Activated T-helper 17 cell treated with anti-CD3 and anti-CD28 coated beads, Interleukin-2, amount 50 U/mL, for 72 hours (primary cell): ENCODE measurements at regions not wholly inside any gene's neighbourhood (a gene's known extent, or its start where the extent isn't known, plus 50 kb on each side); places are given as distances from the start of the nearest gene placed in this dataset.

Source experiments
- ATAC-seq: fragments of 150-1000 bp; cut with Tn5 transposase; replicated peaks from 2 replicates; pipeline ENCODE4 v1.10.0; 2021; ENCODE audit warnings: mild to moderate bottlenecking, moderate library complexity
- H3K27ac Mint-ChIP-seq: one replicate; pipeline ENCODE4 v1.8.0; 2022; ENCODE audit warnings: mixed read lengths
- H3K27me3 Mint-ChIP-seq: one replicate; pipeline ENCODE4 v1.8.0; 2022; ENCODE audit warnings: mixed read lengths
- H3K36me3 Mint-ChIP-seq: one replicate; pipeline ENCODE4 v1.8.0; 2022; ENCODE audit warnings: low read depth, mild to moderate bottlenecking, mixed read lengths
- H3K4me1 Mint-ChIP-seq: one replicate; pipeline ENCODE4 v1.8.0; 2022; ENCODE audit warnings: mixed read lengths
- H3K4me3 Mint-ChIP-seq: one replicate; pipeline ENCODE4 v1.8.0; 2022; ENCODE audit warnings: mild to moderate bottlenecking, mixed read lengths
- H3K9me3 Mint-ChIP-seq: one replicate; pipeline ENCODE4 v1.8.0; 2022; ENCODE audit warnings: mixed read lengths

DNA sequence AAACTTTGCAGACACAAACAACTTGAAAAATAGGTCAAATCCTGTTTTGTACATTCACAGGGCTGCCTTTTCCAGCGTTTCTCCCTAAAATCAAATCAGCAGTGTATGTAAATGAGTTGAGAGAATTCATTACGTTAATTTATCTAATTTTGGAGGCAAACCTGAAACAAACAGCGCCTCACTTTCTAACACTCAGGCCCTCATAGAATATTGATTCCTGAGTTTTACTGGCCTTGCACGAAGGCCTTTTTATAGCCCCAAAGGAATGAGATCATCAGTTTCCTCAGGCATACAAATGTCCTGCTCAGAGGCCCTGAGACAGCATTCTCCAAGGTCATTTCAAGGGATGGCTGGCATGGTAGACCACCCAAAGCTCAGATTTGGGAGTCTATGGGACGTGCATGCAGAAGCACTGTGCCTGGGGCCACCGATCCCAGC lies 131.7 kb upstream of the CHST15 start:
- ATAC-seq: no peak
- Mint-ChIP-seq H3K9me3 (no peaks in the 10 kb centered on the region), H3K4me3 (no peak overlapping the region), H3K36me3 (peaks cover 34% of the 10 kb centered on the region), H3K27me3 (no peaks in the 10 kb centered on the region), H3K4me1 (peaks cover 18% of the 10 kb centered on the region), H3K27ac (no peak overlapping the region)

DNA sequence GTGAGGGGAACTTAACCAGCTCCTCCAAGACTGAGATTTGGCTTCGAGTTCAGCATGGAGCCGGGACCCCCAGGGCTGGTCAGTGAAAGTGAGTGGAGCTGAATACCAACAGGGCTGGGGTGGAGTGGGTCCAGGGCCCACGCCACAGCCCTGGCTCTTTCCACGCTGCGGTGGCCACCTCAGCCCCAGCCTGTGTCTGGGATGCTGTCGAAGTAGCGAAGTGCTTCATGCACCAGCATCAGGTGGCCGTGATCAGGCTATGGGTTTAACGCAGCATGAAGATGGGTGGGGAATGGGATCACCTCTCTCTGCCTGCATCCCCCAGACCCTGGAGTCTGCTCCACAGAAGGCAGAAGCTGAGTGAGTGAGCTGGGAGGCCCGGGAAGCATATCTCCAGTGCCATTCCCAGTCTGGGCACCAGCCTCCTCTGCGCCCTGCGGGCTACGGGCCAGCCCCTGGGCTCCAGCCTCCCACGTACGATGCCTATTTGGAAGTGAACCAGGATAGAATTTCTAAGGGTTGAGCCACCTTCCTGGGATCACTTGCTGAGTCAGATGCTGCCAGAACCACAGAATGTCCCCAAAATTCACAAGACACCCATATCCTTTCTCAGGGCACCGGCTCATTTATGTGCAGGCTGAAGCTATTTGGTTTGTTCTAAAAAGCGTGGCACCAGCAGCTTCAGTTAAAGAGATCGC lies 131.1 kb upstream of the CHST15 start:
- peaks cover 3% of the 10 kb centered on the region for H3K27me3 Mint-ChIP-seq
- no peak overlapping the region for H3K4me3 Mint-ChIP-seq
- H3K36me3 Mint-ChIP-seq: peaks cover 31% of the 10 kb centered on the region
- no peak overlapping the region for H3K27ac Mint-ChIP-seq
- H3K9me3 Mint-ChIP-seq: no peaks in the 10 kb centered on the region
- no peak for ATAC-seq
- H3K4me1 Mint-ChIP-seq: peaks cover 15% of the 10 kb centered on the region

DNA sequence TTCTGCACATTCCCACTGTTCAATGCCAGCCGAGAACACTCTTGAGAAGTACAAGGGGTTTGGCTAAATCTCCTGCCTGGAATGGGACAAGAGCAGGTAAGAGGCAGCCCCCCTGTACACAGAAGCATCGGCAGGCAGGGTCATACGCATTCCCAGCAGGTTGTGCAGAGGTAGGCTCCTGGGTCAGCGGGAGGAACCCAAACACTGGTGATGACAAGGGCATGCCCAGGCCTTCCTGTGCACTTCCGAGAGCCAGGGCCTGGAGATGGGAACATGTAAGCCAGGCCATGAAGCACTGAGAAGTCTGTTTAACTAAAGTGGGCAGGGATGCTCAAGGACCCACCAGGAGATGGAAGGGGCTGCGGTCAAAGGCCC lies 130.3 kb upstream of the CHST15 start:
- no peak for ATAC-seq
- Mint-ChIP-seq H3K27me3 (peaks cover 3% of the 10 kb centered on the region), H3K4me1 (peaks cover 11% of the 10 kb centered on the region), H3K4me3 (no peak overlapping the region), H3K36me3 (peaks cover 23% of the 10 kb centered on the region), H3K9me3 (no peaks in the 10 kb centered on the region), H3K27ac (no peak overlapping the region)

DNA sequence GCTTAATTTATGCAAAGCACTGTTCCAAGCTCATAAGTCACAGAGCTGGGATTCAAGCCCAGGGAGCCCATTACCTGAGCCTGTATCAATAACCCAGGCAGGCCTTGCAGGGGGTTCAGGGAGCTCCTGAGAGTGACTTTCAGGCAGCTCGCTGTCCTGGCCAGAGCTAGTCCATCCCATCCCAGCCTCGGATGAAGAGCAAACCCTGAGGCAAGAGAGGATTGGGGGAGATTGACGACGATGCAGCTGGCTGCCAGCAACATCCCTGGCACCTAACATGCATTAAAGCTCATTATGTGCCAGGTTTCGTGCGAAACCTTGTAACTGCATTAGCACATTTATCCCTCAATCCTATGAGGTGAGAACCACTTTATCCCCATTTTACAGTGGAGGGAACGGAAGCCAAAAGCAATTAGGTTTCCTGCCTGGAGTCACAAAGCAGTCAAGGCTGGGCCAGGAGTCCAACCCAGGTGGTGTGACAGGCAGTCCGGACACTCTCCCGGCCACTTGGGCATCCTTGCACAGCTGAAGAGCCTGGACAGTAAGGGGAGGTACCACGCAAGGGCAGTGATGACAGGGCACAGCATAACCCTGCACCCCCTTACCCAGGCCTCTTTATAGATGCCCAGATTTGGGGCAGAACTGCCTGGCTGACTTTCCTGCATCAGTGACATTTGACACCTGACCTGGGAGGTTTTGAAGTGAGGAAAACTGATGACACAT lies 129.8 kb upstream of the CHST15 start:
- ATAC-seq: no peak
- H3K27me3 Mint-ChIP-seq: peaks cover 3% of the 10 kb centered on the region
- no peak overlapping the region for H3K4me3 Mint-ChIP-seq
- peaks cover 21% of the 10 kb centered on the region for H3K36me3 Mint-ChIP-seq
- no peaks in the 10 kb centered on the region for H3K9me3 Mint-ChIP-seq
- no peak overlapping the region for H3K27ac Mint-ChIP-seq
- H3K4me1 Mint-ChIP-seq: peaks cover 11% of the 10 kb centered on the region

DNA sequence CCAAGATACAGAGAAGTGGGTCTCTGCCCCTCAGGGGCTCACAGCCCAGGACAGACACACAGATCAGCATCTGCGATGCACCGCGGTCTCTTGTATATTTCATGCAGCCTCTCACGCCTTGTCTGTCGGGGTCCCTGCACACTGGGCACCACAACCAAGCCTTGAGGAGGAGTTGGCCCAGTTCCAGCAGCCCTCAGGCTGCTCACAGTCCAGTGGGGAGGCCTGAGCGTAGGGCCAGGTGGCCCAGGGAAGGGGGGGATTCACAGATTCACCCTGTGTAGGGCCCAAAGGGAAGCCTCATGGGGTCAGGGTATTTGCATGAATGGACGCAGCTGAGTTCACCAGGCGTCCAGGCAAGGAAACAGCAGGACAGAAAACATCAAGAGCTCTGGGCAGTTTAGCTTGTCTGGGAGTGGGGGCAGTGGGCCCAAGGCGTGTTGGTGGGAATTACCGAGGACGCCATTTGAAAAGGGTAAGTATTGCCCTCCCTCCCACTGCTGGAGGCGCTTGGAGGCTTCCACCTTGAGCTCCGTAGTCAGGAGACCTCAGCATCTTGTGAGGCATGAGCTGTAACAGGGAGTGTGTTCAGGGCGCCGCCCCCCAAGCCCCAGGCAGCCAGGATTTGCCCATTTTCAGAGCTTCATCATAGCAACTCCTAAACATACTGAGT lies 129.1 kb upstream of the CHST15 start:
- ATAC-seq: no peak
- Mint-ChIP-seq H3K27me3 (peaks cover 3% of the 10 kb centered on the region), H3K27ac (no peak overlapping the region), H3K9me3 (no peaks in the 10 kb centered on the region), H3K4me1 (peaks cover 7% of the 10 kb centered on the region), H3K4me3 (no peak overlapping the region), H3K36me3 (peaks cover 14% of the 10 kb centered on the region)

DNA sequence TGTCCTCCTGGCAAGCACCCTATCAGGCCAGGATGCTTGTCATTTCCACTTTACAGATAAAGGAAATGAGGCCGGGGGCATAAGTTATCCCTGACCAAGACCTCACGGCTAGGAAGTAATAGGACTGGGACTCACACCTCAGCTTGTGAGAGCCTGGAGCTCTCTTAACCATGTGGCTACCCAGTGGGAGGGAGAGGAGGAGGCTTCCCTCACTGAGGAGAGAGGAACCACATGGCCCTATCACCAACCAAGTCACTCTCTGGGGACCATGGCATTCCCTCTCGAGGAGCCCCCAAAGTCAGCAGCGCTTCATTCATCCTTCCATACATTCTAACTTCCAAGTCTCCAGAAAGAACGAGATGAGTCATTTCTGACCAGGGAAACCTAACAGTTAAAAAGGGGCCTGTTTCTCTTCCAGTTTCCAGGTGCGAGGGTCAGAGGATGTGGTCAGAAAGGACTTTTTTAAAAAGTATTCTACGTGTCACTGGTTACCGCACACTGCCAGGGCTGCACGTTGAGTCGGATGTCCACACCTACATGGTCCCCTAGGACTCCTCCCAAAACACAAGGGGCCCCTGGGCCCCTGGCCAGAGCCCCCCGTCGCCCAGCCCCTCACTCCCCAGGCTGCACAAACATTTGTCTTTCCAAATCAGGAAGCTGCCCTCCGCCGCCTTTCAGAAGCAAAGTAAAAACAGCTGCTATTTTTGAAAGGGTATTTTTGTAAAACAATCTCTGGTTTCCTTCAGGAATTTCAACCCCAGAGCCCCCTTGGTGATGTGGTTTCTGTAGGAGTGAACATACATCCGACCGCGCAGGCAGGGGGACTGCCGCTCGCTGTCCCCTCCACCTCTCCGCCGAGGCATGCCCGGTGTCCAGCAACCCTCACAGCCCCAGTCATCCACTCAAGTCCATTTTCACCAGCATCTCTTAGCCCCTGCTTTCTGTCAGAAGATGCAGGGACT lies 128.2 kb upstream of the CHST15 start:
- no peak for ATAC-seq
- Mint-ChIP-seq H3K4me1 (peaks cover 4% of the 10 kb centered on the region), H3K27ac (no peak overlapping the region), H3K4me3 (no peak overlapping the region), H3K9me3 (no peaks in the 10 kb centered on the region), H3K27me3 (peaks cover 9% of the 10 kb centered on the region), H3K36me3 (peaks cover 10% of the 10 kb centered on the region)

DNA sequence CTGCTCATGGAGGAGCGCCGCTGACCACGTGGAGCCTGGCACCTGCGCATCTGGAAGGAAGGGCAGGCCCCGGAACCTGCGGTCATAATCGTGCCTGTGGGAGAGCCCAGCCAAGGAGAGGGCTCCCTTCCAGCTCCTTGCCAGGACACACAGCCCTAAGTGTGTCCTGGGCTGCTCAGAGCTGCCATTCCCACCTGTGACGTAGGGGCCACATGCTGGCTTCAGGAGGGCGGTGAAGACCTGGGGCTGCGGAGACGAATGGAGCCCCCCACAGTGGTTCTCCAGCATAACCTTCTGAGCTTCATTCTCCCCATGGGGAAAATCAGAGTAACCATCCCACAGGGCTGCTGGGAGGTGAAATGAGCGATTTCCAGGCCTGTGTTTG lies 127.6 kb upstream of the CHST15 start:
- ATAC-seq: no peak
- peaks cover 10% of the 10 kb centered on the region for H3K27me3 Mint-ChIP-seq
- no peak overlapping the region for H3K4me3 Mint-ChIP-seq
- H3K36me3 Mint-ChIP-seq: peaks cover 4% of the 10 kb centered on the region
- no peaks in the 10 kb centered on the region for H3K9me3 Mint-ChIP-seq
- peaks cover 3% of the 10 kb centered on the region for H3K4me1 Mint-ChIP-seq
- H3K27ac Mint-ChIP-seq: no peak overlapping the region

DNA sequence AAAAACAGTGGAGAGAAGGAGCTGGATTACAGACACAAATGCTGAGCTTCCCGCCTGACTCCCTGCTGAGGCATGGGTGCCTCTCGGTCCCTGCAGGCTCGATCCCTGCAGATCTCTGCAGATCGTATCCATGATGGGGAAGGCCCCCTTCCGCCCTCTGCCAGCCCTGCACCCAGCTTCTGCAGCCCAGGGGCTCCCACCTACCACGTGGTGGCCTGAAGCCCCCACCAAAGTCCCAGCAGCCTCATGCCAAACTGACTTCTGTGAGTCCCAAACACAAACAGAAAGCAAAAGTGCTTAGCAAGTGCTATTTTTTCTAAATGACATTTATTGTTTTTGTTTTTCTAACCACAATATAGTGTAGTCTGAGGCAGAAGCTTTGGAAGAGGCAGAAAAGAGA lies 127.1 kb upstream of the CHST15 start:
- H3K4me3 Mint-ChIP-seq: no peak overlapping the region
- ATAC-seq: no peak
- no peaks in the 10 kb centered on the region for H3K4me1 Mint-ChIP-seq
- H3K27me3 Mint-ChIP-seq: peaks cover 10% of the 10 kb centered on the region
- no peak overlapping the region for H3K27ac Mint-ChIP-seq
- H3K9me3 Mint-ChIP-seq: no peaks in the 10 kb centered on the region
- H3K36me3 Mint-ChIP-seq: no peaks in the 10 kb centered on the region

DNA sequence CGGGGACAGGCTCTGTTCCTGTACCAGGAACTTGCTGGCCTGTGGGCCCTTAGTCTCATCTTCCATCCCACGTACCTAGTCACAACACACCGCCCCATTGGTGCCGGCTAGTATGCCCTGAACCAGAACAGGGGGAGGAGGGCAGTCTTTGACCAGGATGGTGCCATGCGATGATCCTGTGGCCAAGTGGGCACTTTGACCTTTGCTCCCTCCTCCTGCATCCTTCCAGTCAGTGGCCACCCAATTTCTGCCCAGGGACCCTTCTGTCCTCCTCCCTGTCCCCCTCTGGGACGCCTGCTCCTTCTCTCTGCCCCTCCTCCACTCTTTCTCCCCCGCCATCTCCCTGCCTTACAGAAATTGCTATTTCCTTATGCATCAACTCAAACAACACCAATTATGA lies 126.3 kb upstream of the CHST15 start:
- no peak overlapping the region for H3K4me3 Mint-ChIP-seq
- H3K27ac Mint-ChIP-seq: no peak overlapping the region
- ATAC-seq: no peak
- no peaks in the 10 kb centered on the region for H3K9me3 Mint-ChIP-seq
- no peaks in the 10 kb centered on the region for H3K36me3 Mint-ChIP-seq
- no peaks in the 10 kb centered on the region for H3K4me1 Mint-ChIP-seq
- H3K27me3 Mint-ChIP-seq: peaks cover 10% of the 10 kb centered on the region

DNA sequence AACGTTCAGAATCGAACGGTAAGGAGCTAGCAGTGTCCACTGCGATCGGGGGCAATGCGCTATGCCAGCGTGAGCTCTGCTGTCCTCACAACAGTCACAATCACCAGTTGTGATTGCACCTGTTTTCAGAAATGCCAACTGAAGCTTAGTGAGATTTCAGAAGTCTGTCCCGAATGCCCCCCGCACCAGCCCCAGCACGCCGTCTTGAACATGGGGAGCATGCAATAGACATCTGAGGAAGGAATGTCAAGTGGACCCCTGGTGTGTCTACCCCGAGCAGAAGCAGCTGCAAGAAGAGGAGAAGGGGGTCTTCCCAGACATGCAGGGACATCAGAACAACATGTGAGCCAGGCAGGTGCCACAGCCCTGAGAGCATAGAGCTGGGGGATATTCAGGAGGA lies 125.7 kb upstream of the CHST15 start:
- Mint-ChIP-seq H3K27ac (no peak overlapping the region), H3K4me1 (no peaks in the 10 kb centered on the region), H3K36me3 (no peaks in the 10 kb centered on the region), H3K27me3 (peaks cover 10% of the 10 kb centered on the region), H3K9me3 (no peaks in the 10 kb centered on the region), H3K4me3 (no peak overlapping the region)
- ATAC-seq: no peak

DNA sequence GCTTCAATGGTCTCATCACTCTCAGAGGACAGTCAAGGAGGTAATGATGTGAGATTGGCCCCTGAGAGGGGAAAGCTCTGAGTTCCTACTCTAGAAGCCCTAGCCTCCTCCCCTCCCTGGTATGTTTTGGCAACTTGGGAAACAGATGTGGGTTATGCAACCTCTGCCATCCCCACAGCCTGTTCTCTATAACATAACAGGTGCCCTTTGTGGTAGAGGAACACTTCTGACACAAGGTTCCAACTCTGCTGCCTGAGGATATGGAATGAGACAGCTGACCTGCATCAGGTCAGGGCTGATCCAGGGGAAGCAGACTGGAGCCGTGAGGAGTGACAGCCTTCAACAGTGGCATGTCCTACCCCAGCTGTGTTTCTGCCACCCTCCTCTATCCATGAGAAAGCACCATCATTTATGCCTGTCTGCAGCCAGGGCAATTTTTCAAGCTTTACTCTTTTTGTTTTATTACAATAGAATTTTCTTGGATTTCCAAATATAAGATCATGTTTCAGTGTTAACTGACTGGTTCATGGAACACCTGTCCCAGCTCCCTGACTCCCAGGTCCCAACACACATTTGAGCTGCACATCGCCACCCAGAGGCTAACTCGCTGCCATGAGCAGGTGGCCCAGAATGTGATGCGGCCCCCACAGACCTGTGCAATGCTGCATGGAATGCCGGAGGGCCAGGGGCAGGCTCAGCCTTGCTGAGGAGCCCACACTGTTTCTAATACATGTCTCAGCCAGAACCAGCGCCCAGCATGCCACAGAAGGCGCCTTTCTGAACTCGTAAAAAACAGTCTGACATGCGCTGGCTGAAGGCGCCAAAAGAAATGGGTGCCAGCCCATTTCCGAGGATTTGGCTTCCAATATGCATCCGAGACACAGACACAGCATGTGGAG lies 124.8 kb upstream of the CHST15 start:
- no peak for ATAC-seq
- Mint-ChIP-seq H3K4me1 (no peaks in the 10 kb centered on the region), H3K9me3 (no peaks in the 10 kb centered on the region), H3K27ac (no peak overlapping the region), H3K36me3 (no peaks in the 10 kb centered on the region), H3K27me3 (peaks cover 10% of the 10 kb centered on the region), H3K4me3 (no peak overlapping the region)

DNA sequence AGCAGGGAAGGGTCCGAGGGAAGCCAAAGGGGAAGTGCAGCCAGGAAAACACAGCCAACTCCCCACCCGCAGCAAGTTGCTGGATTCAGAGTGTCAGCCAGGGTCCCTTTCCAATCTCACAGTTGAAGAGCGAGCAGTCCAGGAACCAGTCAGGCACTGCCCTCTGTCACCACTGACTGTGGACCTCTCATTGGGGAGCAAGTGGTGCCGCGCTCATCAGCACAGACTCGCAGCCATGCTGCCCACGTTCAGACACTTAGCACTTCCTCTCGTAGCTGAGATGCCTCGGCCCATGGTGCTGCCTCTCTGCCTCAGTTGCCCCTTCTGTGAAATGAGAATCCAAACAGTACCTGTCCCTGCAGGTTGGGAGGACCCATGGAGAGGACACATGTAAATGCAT lies 123.6 kb upstream of the CHST15 start:
- no peak for ATAC-seq
- H3K36me3 Mint-ChIP-seq: no peaks in the 10 kb centered on the region
- no peaks in the 10 kb centered on the region for H3K4me1 Mint-ChIP-seq

DNA sequence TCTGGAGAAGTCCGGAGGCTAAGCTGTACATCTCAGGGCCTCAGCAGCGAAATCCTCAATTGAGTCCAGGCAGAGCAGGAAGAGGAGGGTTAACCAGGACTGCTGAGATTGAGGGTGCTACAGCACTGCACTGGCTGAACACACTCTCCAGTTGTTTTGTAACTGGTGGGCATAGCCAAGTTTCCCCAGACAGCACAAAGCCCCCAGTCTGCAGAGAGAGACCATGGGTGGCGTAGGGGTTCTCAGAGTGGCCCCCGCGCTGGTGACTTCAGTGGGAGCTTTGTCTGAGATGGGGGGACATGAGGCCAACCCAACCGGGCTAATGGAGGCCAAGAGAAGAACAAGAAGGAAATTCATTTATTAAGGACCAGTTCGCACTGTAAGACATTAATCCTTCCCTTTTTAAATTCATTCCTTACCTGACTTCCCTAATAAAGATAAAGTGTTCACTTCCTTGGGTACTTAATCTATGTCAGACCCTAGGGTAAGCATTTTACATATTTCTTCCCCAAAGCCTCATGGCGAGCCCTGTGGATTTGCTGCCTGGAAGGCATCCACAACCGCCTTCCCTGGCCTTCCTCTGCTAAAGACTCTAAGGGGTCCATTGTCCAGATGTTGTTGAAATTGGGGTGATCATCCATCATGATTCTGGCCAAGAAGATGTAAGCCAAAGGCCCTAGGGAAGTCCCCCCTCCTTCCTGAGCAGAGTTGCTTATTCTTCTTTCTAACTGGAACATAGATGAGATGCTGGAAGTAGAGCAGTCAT lies 121.4 kb upstream of the CHST15 start:
- Mint-ChIP-seq H3K36me3 (no peaks in the 10 kb centered on the region), H3K4me3 (no peak overlapping the region), H3K27ac (no peak overlapping the region), H3K9me3 (no peaks in the 10 kb centered on the region), H3K27me3 (peaks cover 9% of the 10 kb centered on the region), H3K4me1 (no peaks in the 10 kb centered on the region)
- ATAC-seq: no peak

More for the DNA sequence above, 123.6 kb upstream of the CHST15 start:
- H3K4me3 Mint-ChIP-seq: no peak overlapping the region
- peaks cover 10% of the 10 kb centered on the region for H3K27me3 Mint-ChIP-seq
- H3K27ac Mint-ChIP-seq: no peak overlapping the region
- no peaks in the 10 kb centered on the region for H3K9me3 Mint-ChIP-seq
